HepG2 (cell line): ENCODE measurements at regions not wholly inside any gene's neighbourhood (a gene's known extent, or its start where the extent isn't known, plus 50 kb on each side); places are given as distances from the start of the nearest gene placed in this dataset.
A peak's percentile ranks its signal among the peaks of the same experiment; 100 is the strongest.

Experiments
- ATAC-seq: fragments of 200-7000 bp; cut with Tn5 transposase; 3 replicates; pipeline ENCODE4 v1.9.1; 2020; ENCODE audit warnings: mild to moderate bottlenecking, moderate library complexity
- BruUV-seq: library from RNA; stranded (reverse); fragments of 400-500 nt; replicated peaks from 2 replicates; lab custom pipeline; 2021; lab: Mats Ljungman, UMichigan
- CTCF ChIA-PET: fragments of 300-600 bp; formaldehyde crosslinking; extraction: SDS; loops from one replicate; lab custom pipeline; 2021; ENCODE audit warnings: low total read pairs, inconsistent platforms, low intra/inter-chr PET ratio; lab: Yijun Ruan, JAX
- POLR2A ChIA-PET: fragments of 350-600 bp; sonication (Branson Sonifier 250); formaldehyde crosslinking; loops from one replicate; lab custom pipeline; 2020; ENCODE audit warnings: antibody characterized with exemption, inconsistent platforms; lab: Yijun Ruan, JAX
- DNase-seq: peaks from one replicate; pipeline ENCODE4 v3.0.0-alpha.2; 2015; ENCODE audit warnings: low spot score
- FAIRE-seq: peaks from 3 replicates; lab custom pipeline; 2011; peaks lifted over from hg19 to GRCh38; lab: Jason Lieb, UNC
- H2AFZ ChIP-seq: one replicate; pipeline ENCODE4 v1.6.1; 2011; ENCODE audit warnings: low read length, inconsistent platforms
- H3K27ac ChIP-seq: fragments of 300-600 bp; 3 replicates; pipeline ENCODE4 v1.8.0; 2011; ENCODE audit warnings: mixed run types, mild to moderate bottlenecking, mixed read lengths, low read length, inconsistent platforms; ENCODE audit not compliant: insufficient read depth; ENCODE audit errors: extremely low read length
- H3K27me3 ChIP-seq, 2 experiments: fragments of 200-600 bp in 1 of 2; 2 replicates in 1 of 2; 3 replicates in 1 of 2; pipeline versions ENCODE4 v1.6.0 to v1.8.0; 2011; ENCODE audit warnings: low read length in 2 of 2, mild to moderate bottlenecking in 2 of 2, moderate library complexity in 2 of 2, inconsistent platforms in 1 of 2; ENCODE audit not compliant: insufficient read depth in 2 of 2, control insufficient read depth in 1 of 2
- H3K36me3 ChIP-seq, 2 experiments: fragments of 200-600 bp in 1 of 2; replicated peaks in 1 of 2; 2 replicates in 1 of 2; 3 replicates in 1 of 2; pipeline versions ENCODE4 v1.5.1 to v1.8.0; 2011; ENCODE audit warnings: low read length in 2 of 2, inconsistent platforms in 1 of 2; ENCODE audit not compliant: insufficient read depth in 2 of 2, control insufficient read depth in 1 of 2
- H3K4me1 ChIP-seq: 2 replicates; pipeline ENCODE4 v1.5.1; 2012; ENCODE audit warnings: low read length, inconsistent platforms; ENCODE audit not compliant: insufficient read depth
- H3K4me2 ChIP-seq: 2 replicates; pipeline ENCODE4 v1.6.0; 2011; ENCODE audit warnings: low read depth, low read length, inconsistent platforms
- H3K4me3 ChIP-seq, 3 experiments: fragments of 200-600 bp in 1 of 3; sonication (generic), shearing (Covaris generic) in 1 of 3; replicated peaks in 1 of 3; 2 replicates each; pipeline ENCODE4 v1.5.1; 2011 to 2016; ENCODE audit warnings: low read length in 3 of 3, inconsistent platforms in 2 of 3, low read depth in 2 of 3, mild to moderate bottlenecking in 2 of 3, control low read depth in 1 of 3, mixed read lengths in 1 of 3; ENCODE audit not compliant: insufficient read depth in 1 of 3
- H3K79me2 ChIP-seq: one replicate; pipeline ENCODE4 v1.6.1; 2011; ENCODE audit warnings: low read length, inconsistent platforms; ENCODE audit not compliant: insufficient read depth
- H3K9ac ChIP-seq: 2 replicates; pipeline ENCODE4 v1.6.0; 2011; ENCODE audit warnings: mild to moderate bottlenecking, low read depth, low read length, inconsistent platforms; ENCODE audit not compliant: insufficient read depth
- H3K9me3 ChIP-seq: 2 replicates; pipeline ENCODE4 v1.5.1; 2012; ENCODE audit warnings: mild to moderate bottlenecking, low read length
- H4K20me1 ChIP-seq: 2 replicates; pipeline ENCODE4 v1.6.0; 2011; ENCODE audit warnings: inconsistent platforms, mild to moderate bottlenecking, low read length, moderate library complexity; ENCODE audit not compliant: insufficient read depth
- FOXA1 ChIP-seq, 2 experiments: fragments of 450-650 bp in 1 of 2; sonication (generic) in 1 of 2; formaldehyde crosslinking in 1 of 2; IDR thresholded peaks; 2 replicates each; pipeline versions ENCODE4 v1.4.0 to v1.6.1; 2016 to 2020; ENCODE audit warnings: missing genetic modification reagents in 1 of 2
- FOXK2 ChIP-seq: fragments of 450-650 bp; IDR thresholded peaks from 2 replicates; pipeline ENCODE4 v1.6.1; 2016
- GABPB1 ChIP-seq: IDR thresholded peaks from 2 replicates; pipeline ENCODE4 v1.6.1; 2016; ENCODE audit warnings: mild to moderate bottlenecking, missing genetic modification reagents, moderate library complexity, missing compliant biosample characterization
- HOXA7 ChIP-seq: sonication (generic); formaldehyde crosslinking; IDR thresholded peaks from 2 replicates; pipeline ENCODE4 v1.8.1; 2022; ENCODE audit warnings: mild to moderate bottlenecking, missing genetic modification reagents, moderate library complexity
- IKZF1 ChIP-seq: fragments of 450-650 bp; IDR thresholded peaks from 2 replicates; pipeline ENCODE4 v1.7.1; 2016
- KDM3A ChIP-seq: IDR thresholded peaks from 2 replicates; pipeline ENCODE4 v1.6.1; 2018; ENCODE audit warnings: low read depth, missing compliant biosample characterization
- PLRG1 ChIP-seq: fragments of 450-650 bp; conservative IDR thresholded peaks from 2 replicates; pipeline ENCODE4 v1.6.1; 2016
- RARG ChIP-seq: sonication (generic); formaldehyde crosslinking; IDR thresholded peaks from 2 replicates; pipeline ENCODE4 v1.4.0; 2020; ENCODE audit warnings: low read depth, mild to moderate bottlenecking, missing genetic modification reagents
- SOX6 ChIP-seq, 2 experiments: fragments of 450-650 bp in 1 of 2; sonication (generic) in 1 of 2; formaldehyde crosslinking in 1 of 2; IDR thresholded peaks; 2 replicates each; pipeline versions ENCODE4 v1.4.0 to v1.6.1; 2017 to 2020; ENCODE audit warnings: antibody characterized with exemption in 1 of 2, mild to moderate bottlenecking in 1 of 2, missing genetic modification reagents in 1 of 2
- TERF1 ChIP-seq: sonication (generic); formaldehyde crosslinking; IDR thresholded peaks from 2 replicates; pipeline ENCODE4 v1.8.0; 2022; ENCODE audit warnings: mild to moderate bottlenecking, missing genetic modification reagents, moderate library complexity
- THAP9 ChIP-seq: sonication (generic); formaldehyde crosslinking; IDR thresholded peaks from 2 replicates; pipeline ENCODE4; 2020; ENCODE audit warnings: missing genetic modification reagents, mild to moderate bottlenecking, borderline replicate concordance
- XRCC5 ChIP-seq: fragments of 200-400 bp; formaldehyde crosslinking; optimal IDR thresholded peaks from 2 replicates; pipeline ENCODE3; 2017; ENCODE audit warnings: mild to moderate bottlenecking, low read length
- ZKSCAN1 ChIP-seq: fragments of 150-350 bp; IDR thresholded peaks from 2 replicates; pipeline ENCODE4 v1.6.1; 2014; ENCODE audit warnings: low read length
- ZNF17 ChIP-seq: sonication (generic); formaldehyde crosslinking; IDR thresholded peaks from 2 replicates; pipeline ENCODE4 v1.5.0; 2020; ENCODE audit warnings: mild to moderate bottlenecking, missing genetic modification reagents
- ZNF225 ChIP-seq: sonication (generic); formaldehyde crosslinking; IDR thresholded peaks from 2 replicates; pipeline ENCODE4 v1.4.0; 2020; ENCODE audit warnings: mild to moderate bottlenecking, missing genetic modification reagents
- WGBS: methylation state at CpG from one replicate; pipeline ENCODE4 v1.1.6; 2017; ENCODE audit warnings: low lambda C conversion rate; 5-methylcytosine and 5-hydroxymethylcytosine counted together
- in situ Hi-C: cut with HindIII; loops from 2 replicates; pipeline ENCODE4 v1.10.0; 2017; ENCODE audit warnings: low pct_unique_long_range_greater_than_20kb; ENCODE audit not compliant: extremely low pct_ligation_motif_present
- intact Hi-C: fragments of 100-400 bp; cut with micrococcal nuclease; formaldehyde crosslinking; loops from one replicate; pipeline ENCODE4 v1.10.0; 2022; ENCODE audit not compliant: unreplicated experiment

- no TSS peak for BruUV-seq
- no peaks in the 10 kb centered on the region for H4K20me1 ChIP-seq
- no peak overlapping the region for H3K4me2 ChIP-seq
- in situ Hi-C loops (no loop called here), intact Hi-C loops (no loop called here)
- no peak overlapping the region for H2AFZ ChIP-seq
- peaks cover 0 to 10% of the 10 kb centered on the region in 2 experiments; a peak in 4 of 5 replicates for H3K27me3 ChIP-seq
- POLR2A ChIA-PET, result no interaction called here
- 0 out of 2 replicates have a peak, but pooled peaks cover 7% of the 10 kb centered on the region for H3K4me1 ChIP-seq
- no peak overlapping the region for H3K9ac ChIP-seq
- TF ChIP-seq ZKSCAN1 (no peak), IKZF1 (0 out of 2 replicates have a peak, but pooled peaks have one; percentile 62), GABPB1 (no peak), FOXK2 (0 out of 2 replicates have a peak, but pooled peaks have one; percentile 32), PLRG1 (0 out of 2 replicates have a peak, but pooled peaks have one; percentile 24)
- H3K79me2 ChIP-seq, result no peaks in the 10 kb centered on the region
- CTCF ChIA-PET, result no interaction called here
- no peak overlapping the region for H3K4me3 ChIP-seq
- 53% methylated on average over 2 of the region's 2 CpGs for WGBS
- no peaks in the 10 kb centered on the region for H3K36me3 ChIP-seq
- no peaks in the 10 kb centered on the region for H3K9me3 ChIP-seq
- no peak overlapping the region for H3K27ac ChIP-seq
- ATAC-seq (no peak), DNase-seq (no peak), FAIRE-seq (no peak)
These were observed 173.9 kb downstream of the URI1 start for GRCh38 chr19:30115947-30116346.

GRCh38 chr19:30116530-30116929 lies 174.5 kb downstream of the URI1 start:
- Histone ChIP-seq H3K27ac (no peak overlapping the region), H2AFZ (no peak overlapping the region), H3K9me3 (no peaks in the 10 kb centered on the region), H3K4me2 (no peak overlapping the region), H3K27me3 (peaks cover 0 to 12% of the 10 kb centered on the region in 2 experiments; a peak in 4 of 5 replicates), H3K36me3 (no peaks in the 10 kb centered on the region), H3K9ac (no peak overlapping the region)
- CTCF ChIA-PET, result no interaction called here
- intact Hi-C loops, result no loop called here
- DNase-seq (no peak), FAIRE-seq (no peak), ATAC-seq (no peak)
- POLR2A ChIA-PET, result no interaction called here
- no peak for TF ChIP-seq XRCC5
- TF ChIP-seq ZNF225, result no peak
- no peak for TF ChIP-seq HOXA7 (CRISPR knock-in tag)
- no peak for TF ChIP-seq KDM3A
- TF ChIP-seq SOX6 (IDR thresholded peaks at IDR 0.05), result 0 out of 2 replicates have a peak, but pooled peaks have one; percentile 45
- no peak for TF ChIP-seq SOX6 (CRISPR knock-in tag; IDR thresholded peaks at IDR 0.05)
- TF ChIP-seq RARG (CRISPR knock-in tag), result no peak
- TF ChIP-seq THAP9 (CRISPR knock-in tag), result no peak
- TF ChIP-seq FOXA1 (IDR thresholded peaks at IDR 0.05), result peak; percentile 12; the same call in 1 of the 2 replicates
- no peak for TF ChIP-seq FOXA1 (CRISPR knock-in tag; IDR thresholded peaks at IDR 0.05)
- TF ChIP-seq TERF1 (CRISPR knock-in tag), result no peak
- TF ChIP-seq ZNF17 (CRISPR knock-in tag), result no peak
- TF ChIP-seq, all 625 proteins: peak for 2
- Histone ChIP-seq H3K4me3 (no peak overlapping the region), H3K79me2 (no peaks in the 10 kb centered on the region), H3K4me1 (0 out of 2 replicates have a peak, but pooled peaks cover 1% of the 10 kb centered on the region), H4K20me1 (no peaks in the 10 kb centered on the region)
- no TSS peak for BruUV-seq
- in situ Hi-C loops, result no loop called here
